CD4-positive, alpha-beta T cell (primary cell): ENCODE measurements at regions not wholly inside any gene's neighbourhood (a gene's known extent, or its start where the extent isn't known, plus 50 kb on each side); places are given as distances from the start of the nearest gene placed in this dataset.
"Not testable (repeated sequence)": the region's sequence is repeated elsewhere in the genome, so short reads cannot be mapped to it uniquely, and the experiment has no call there.

Experiments
- ATAC-seq: fragments of 200-7000 bp; cut with Tn5 transposase; one replicate; pipeline ENCODE4 v1.10.0; 2022; ENCODE audit warnings: mild to moderate bottlenecking; ENCODE audit not compliant: poor library complexity
- CTCF ChIA-PET: fragments of 350-600 bp; sonication (Branson Sonifier 250); formaldehyde crosslinking; loops from one replicate; lab custom pipeline; 2021; ENCODE audit warnings: antibody characterized with exemption, inconsistent platforms; lab: Charles Lee
- POLR2A ChIA-PET: fragments of 350-600 bp; sonication (Branson Sonifier 250); formaldehyde crosslinking; loops from one replicate; lab custom pipeline; 2021; ENCODE audit warnings: antibody characterized with exemption, inconsistent platforms; lab: Charles Lee
- DNase-seq, 14 experiments: peaks; one replicate each; pipeline ENCODE4 v3.0.0-alpha.2; 2013 to 2020; ENCODE audit warnings: mixed read lengths in 2 of 14
- H3K27ac ChIP-seq, 2 donors: one replicate each; pipeline versions ENCODE4 v1.5.1 to v1.7.0; 2013; ENCODE audit warnings: low read length in 2 of 2, low read depth in 1 of 2, mild to moderate bottlenecking in 1 of 2
- H3K27me3 ChIP-seq, 2 experiments: 1 replicate in 1 of 2; 2 replicates in 1 of 2; pipeline versions ENCODE4 v1.6.1 to v1.7.0; 2013; ENCODE audit warnings: low read length in 2 of 2, control low read depth in 1 of 2, mild to moderate bottlenecking in 1 of 2, moderate library complexity in 1 of 2; ENCODE audit not compliant: insufficient read depth in 2 of 2, control insufficient read depth in 1 of 2
- H3K36me3 ChIP-seq: one replicate; pipeline ENCODE4 v1.6.1; 2013; ENCODE audit warnings: low read length, control low read depth; ENCODE audit not compliant: insufficient read depth
- H3K4me1 ChIP-seq: one replicate; pipeline ENCODE4 v1.6.1; 2013; ENCODE audit warnings: low read length, control low read depth; ENCODE audit not compliant: insufficient read depth
- H3K4me3 ChIP-seq: one replicate; pipeline ENCODE4 v1.5.1; 2013; ENCODE audit warnings: mild to moderate bottlenecking, low read length, moderate library complexity
- H3K9me3 ChIP-seq, 2 experiments: 1 replicate in 1 of 2; 2 replicates in 1 of 2; pipeline versions ENCODE4 v1.6.1 to v1.7.0; 2013; ENCODE audit warnings: low read length in 2 of 2, mild to moderate bottlenecking in 2 of 2, control low read depth in 1 of 2, moderate library complexity in 1 of 2; ENCODE audit not compliant: control insufficient read depth in 1 of 2, insufficient read depth in 1 of 2
- H3K27ac Mint-ChIP-seq: one replicate; pipeline ENCODE4 v1.8.0; 2020; ENCODE audit warnings: mixed read lengths
- H3K27me3 Mint-ChIP-seq: one replicate; pipeline ENCODE4 v1.8.0; 2021; ENCODE audit warnings: mixed read lengths
- H3K36me3 Mint-ChIP-seq: one replicate; pipeline ENCODE4 v1.8.0; 2021; ENCODE audit warnings: low read depth, mixed read lengths
- H3K4me1 Mint-ChIP-seq: one replicate; pipeline ENCODE4 v1.8.0; 2021; ENCODE audit warnings: low read depth, mixed read lengths
- H3K4me3 Mint-ChIP-seq: one replicate; pipeline ENCODE4 v1.8.0; 2020; ENCODE audit warnings: mild to moderate bottlenecking, mixed read lengths
- H3K9me3 Mint-ChIP-seq: one replicate; pipeline ENCODE4 v1.8.0; 2020; ENCODE audit warnings: mixed read lengths
- intact Hi-C, 2 experiments: fragments of 100-400 bp; cut with DNase I in 1 of 2; cut with micrococcal nuclease in 1 of 2; formaldehyde crosslinking; loops; one replicate each; pipeline versions ENCODE4 v1.15.1 to v1.9.0; 2023 to 2025; cut with DNase I, micrococcal nuclease
- TF ChIP-seq, protein P1 (sequence below): fragments of 200-600 bp; IDR thresholded peaks from one replicate; pipeline ENCODE4 v1.8.0; 2022; ENCODE audit warnings: antibody characterized with exemption, mild to moderate bottlenecking

DNA sequence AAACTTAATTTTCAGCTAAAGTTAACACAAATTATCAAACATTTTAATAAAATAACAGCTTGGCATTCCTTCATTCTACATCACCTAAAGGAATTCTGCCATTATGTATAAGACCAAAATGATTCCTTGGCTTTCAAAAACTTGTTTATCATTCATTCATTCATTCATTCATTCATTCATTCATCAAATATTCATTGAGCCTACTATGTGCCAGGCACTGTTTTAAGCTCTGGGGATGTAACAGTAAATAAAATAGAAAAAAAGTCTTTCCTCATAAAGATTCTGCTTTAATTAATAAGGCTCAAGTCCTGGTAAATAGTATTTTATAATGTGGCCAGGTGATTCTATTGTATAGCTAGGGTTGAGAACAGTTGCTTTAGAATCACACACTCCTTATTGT lies 127.9 kb downstream of the GPR85 start:
- DNase-seq, result no peak
- Mint-ChIP-seq H3K4me3 (no peak overlapping the region), H3K27ac (no peak overlapping the region), H3K27me3 (peaks cover 59% of the 10 kb centered on the region), H3K9me3 (no peaks in the 10 kb centered on the region), H3K36me3 (no peaks in the 10 kb centered on the region), H3K4me1 (no peaks in the 10 kb centered on the region)
- no peak overlapping the region for H3K27ac ChIP-seq
- intact Hi-C loops, result no loop called here
- H3K36me3 ChIP-seq, result no peaks in the 10 kb centered on the region
- peaks cover 0 to 8% of the 10 kb centered on the region in 2 experiments for H3K27me3 ChIP-seq
- no peaks in the 10 kb centered on the region for H3K4me1 ChIP-seq
- ATAC-seq, result no peak
- TF ChIP-seq, protein P1, sequence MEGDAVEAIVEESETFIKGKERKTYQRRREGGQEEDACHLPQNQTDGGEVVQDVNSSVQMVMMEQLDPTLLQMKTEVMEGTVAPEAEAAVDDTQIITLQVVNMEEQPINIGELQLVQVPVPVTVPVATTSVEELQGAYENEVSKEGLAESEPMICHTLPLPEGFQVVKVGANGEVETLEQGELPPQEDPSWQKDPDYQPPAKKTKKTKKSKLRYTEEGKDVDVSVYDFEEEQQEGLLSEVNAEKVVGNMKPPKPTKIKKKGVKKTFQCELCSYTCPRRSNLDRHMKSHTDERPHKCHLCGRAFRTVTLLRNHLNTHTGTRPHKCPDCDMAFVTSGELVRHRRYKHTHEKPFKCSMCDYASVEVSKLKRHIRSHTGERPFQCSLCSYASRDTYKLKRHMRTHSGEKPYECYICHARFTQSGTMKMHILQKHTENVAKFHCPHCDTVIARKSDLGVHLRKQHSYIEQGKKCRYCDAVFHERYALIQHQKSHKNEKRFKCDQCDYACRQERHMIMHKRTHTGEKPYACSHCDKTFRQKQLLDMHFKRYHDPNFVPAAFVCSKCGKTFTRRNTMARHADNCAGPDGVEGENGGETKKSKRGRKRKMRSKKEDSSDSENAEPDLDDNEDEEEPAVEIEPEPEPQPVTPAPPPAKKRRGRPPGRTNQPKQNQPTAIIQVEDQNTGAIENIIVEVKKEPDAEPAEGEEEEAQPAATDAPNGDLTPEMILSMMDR, result no peak
- ChIA-PET POLR2A (no interaction called here), CTCF (no interaction called here)
- no peaks in the 10 kb centered on the region for H3K9me3 ChIP-seq
- no peak overlapping the region for H3K4me3 ChIP-seq

DNA sequence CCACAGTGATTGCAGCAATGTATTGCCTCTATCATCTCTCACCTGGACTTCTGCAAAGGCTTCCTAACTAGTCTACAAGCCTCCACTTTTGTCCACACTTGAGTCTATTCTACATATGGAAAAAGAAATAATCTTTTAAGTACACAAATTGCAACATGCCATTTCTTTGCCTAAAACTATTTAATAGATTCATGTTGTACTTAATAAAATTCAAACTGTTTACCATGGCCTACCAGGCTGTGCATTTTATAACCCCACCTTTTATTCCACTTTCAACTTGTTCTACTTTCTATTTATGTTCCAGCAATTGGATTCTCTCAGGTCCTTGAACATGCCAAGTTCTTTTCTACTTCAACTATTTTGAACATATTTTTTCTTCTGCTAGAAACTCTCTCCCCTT lies 128.7 kb downstream of the GPR85 start:
- H3K27ac Mint-ChIP-seq, result no peak overlapping the region
- ATAC-seq, result no peak
- no peak overlapping the region for H3K4me3 Mint-ChIP-seq
- H3K9me3 Mint-ChIP-seq, result no peaks in the 10 kb centered on the region
- no peaks in the 10 kb centered on the region for H3K36me3 Mint-ChIP-seq
- POLR2A ChIA-PET, result no interaction called here
- Histone ChIP-seq H3K36me3 (no peaks in the 10 kb centered on the region), H3K27ac (no peak overlapping the region), H3K9me3 (no peaks in the 10 kb centered on the region), H3K4me3 (no peak overlapping the region), H3K27me3 (peaks cover 0 to 8% of the 10 kb centered on the region in 2 experiments), H3K4me1 (no peaks in the 10 kb centered on the region)
- H3K27me3 Mint-ChIP-seq, result peaks cover 57% of the 10 kb centered on the region
- TF ChIP-seq, protein P1, result no peak
- H3K4me1 Mint-ChIP-seq, result no peaks in the 10 kb centered on the region
- intact Hi-C loops, result no loop called here
- no peak for DNase-seq
- CTCF ChIA-PET, result no interaction called here

DNA sequence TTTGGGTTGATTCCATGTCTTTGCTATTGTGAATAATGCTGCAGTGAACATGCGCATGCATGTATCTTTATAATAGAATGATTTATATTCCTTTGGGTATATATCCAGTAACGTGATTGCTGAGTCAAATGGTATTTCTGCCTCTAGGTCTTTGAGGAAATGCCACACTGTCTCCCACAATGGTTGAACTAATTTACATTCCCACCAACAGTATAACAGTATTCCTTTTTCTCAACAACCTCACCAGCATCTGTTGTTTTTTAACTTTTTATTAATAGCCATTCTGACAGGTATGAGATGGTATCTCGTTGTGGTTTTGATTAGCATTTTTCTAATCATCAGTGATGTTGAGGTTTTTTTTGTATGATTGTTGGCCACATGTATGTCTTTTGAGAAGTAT lies 133.6 kb downstream of the GPR85 start:
- H3K9me3 Mint-ChIP-seq, H3K4me1 ChIP-seq, H3K36me3 ChIP-seq, H3K4me3 ChIP-seq, CTCF ChIA-PET, H3K4me3 Mint-ChIP-seq, H3K27ac ChIP-seq, H3K36me3 Mint-ChIP-seq, intact Hi-C loops, H3K27me3 ChIP-seq, DNase-seq, ATAC-seq, H3K4me1 Mint-ChIP-seq, H3K9me3 ChIP-seq, H3K27ac Mint-ChIP-seq, POLR2A ChIA-PET: not testable (repeated sequence)
- peaks cover 63% of the 10 kb centered on the region for H3K27me3 Mint-ChIP-seq

DNA sequence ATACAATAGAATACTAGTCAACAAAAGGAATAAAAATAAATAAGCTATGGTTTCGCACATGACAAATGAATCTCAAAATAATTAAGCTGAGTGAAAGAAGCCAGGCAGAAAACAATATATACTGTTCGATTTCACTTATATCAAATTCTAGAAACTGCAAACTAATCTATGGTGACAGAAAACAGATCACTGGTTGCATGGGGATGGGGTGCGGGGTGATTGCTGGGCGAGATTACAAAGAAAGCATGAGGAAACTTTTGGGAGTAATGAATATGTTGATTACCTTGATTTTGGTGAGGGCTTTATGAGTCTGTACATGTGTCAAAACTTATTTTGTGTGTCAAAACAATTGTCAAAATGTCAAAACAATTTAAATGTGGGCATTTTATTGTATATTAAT lies 135.6 kb downstream of the GPR85 start:
- peaks cover 4 to 5% of the 10 kb centered on the region in 2 experiments for H3K27me3 ChIP-seq
- Mint-ChIP-seq H3K27ac (no peak overlapping the region), H3K4me1 (no peaks in the 10 kb centered on the region), H3K4me3 (no peak overlapping the region), H3K9me3 (no peaks in the 10 kb centered on the region), H3K27me3 (peaks cover 56% of the 10 kb centered on the region), H3K36me3 (no peaks in the 10 kb centered on the region)
- ChIA-PET POLR2A (no interaction called here), CTCF (no interaction called here)
- DNase-seq (no peak), ATAC-seq (no peak)
- H3K4me3 ChIP-seq, result no peak overlapping the region
- TF ChIP-seq, protein P1, result no peak
- H3K36me3 ChIP-seq, result no peaks in the 10 kb centered on the region
- no peaks in the 10 kb centered on the region for H3K4me1 ChIP-seq
- intact Hi-C loops, result no loop called here
- no peak overlapping the region for H3K27ac ChIP-seq
- H3K9me3 ChIP-seq, result no peaks in the 10 kb centered on the region

DNA sequence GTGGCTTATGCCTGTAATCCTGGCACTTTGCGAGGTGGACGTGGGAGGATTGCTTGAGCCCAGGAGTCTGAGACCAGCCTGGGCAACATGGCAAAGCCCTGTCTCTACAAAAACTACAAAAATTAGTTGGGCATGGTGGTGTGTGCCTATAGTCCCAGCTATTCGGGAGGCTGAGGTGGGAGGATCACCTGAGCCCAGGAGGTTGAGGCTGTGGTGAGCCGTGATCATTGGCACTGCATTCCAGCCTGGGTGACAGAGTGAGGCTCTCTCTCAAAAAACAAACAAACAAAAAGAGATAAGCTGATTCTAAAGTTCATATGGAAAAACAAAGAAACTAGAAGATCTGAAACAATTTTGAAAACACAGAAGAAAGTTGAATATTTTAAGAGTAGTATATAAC lies 136.9 kb downstream of the GPR85 start:
- ATAC-seq, H3K27me3 ChIP-seq, CTCF ChIA-PET, H3K27ac Mint-ChIP-seq, H3K9me3 ChIP-seq, H3K4me1 Mint-ChIP-seq, H3K4me1 ChIP-seq, H3K27ac ChIP-seq, H3K4me3 Mint-ChIP-seq, DNase-seq, H3K36me3 ChIP-seq, H3K4me3 ChIP-seq, H3K9me3 Mint-ChIP-seq, POLR2A ChIA-PET, H3K36me3 Mint-ChIP-seq: not testable (repeated sequence)
- peaks cover 57% of the 10 kb centered on the region for H3K27me3 Mint-ChIP-seq
- intact Hi-C loops, result loop anchor here (10.0 kb wide), 2 partner anchors 495 to 565 kb away; partner anchors contain the start of gene IFRD1 (in 1 of the 2)
